T-helper 17 cell (primary cell): ENCODE measurements at regions not wholly inside any gene's neighbourhood (a gene's known extent, or its start where the extent isn't known, plus 50 kb on each side); places are given as distances from the start of the nearest gene placed in this dataset.
"Not testable (repeated sequence)": the region's sequence is repeated elsewhere in the genome, so short reads cannot be mapped to it uniquely, and the experiment has no call there.

Source experiments
- ATAC-seq: fragments of 150-1000 bp; cut with Tn5 transposase; 2 replicates; pipeline ENCODE4 v1.10.0; 2021; ENCODE audit warnings: mild to moderate bottlenecking, moderate library complexity
- DNase-seq, 3 donors: peaks; one replicate each; pipeline versions ENCODE4 v3.0.0 to v3.0.0-alpha.2; 2020 to 2021
- H3K9me3 ChIP-seq: one replicate; pipeline ENCODE4 v1.7.0; 2013; ENCODE audit warnings: low read length, mild to moderate bottlenecking; ENCODE audit not compliant: control insufficient read depth, poor library complexity, severe bottlenecking
- H3K27ac Mint-ChIP-seq: one replicate; pipeline ENCODE4 v1.8.0; 2022; ENCODE audit warnings: mild to moderate bottlenecking, moderate library complexity, mixed read lengths
- H3K27me3 Mint-ChIP-seq: one replicate; pipeline ENCODE4 v1.8.0; 2022; ENCODE audit warnings: mixed read lengths
- H3K36me3 Mint-ChIP-seq: one replicate; pipeline ENCODE4 v1.8.0; 2022; ENCODE audit warnings: low read depth, mixed read lengths
- H3K4me1 Mint-ChIP-seq: one replicate; pipeline ENCODE4 v1.8.0; 2022; ENCODE audit warnings: mild to moderate bottlenecking, mixed read lengths
- H3K4me3 Mint-ChIP-seq: one replicate; pipeline ENCODE4 v1.8.0; 2022; ENCODE audit warnings: mild to moderate bottlenecking, moderate library complexity, mixed read lengths

DNA sequence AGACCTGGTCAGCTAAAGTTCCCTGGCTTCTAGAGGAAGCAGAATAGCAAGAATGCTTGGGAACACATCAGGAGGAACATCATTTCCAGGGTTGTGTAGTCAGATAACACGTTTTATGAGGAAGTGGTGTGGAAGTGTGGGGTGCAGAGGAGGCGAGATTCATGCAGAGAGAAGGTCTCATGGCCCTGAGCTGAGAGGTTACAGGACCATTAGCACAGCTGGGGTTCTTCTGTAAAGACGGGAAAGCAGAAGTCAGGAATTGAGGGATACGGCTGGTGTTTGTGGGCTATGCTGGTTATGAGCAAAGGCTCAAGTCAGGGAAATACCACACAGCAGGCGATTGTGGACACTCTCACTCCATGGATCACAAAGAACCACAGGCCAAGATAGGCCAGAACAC lies 190.6 kb upstream of the IRF2BP2 start:
- H3K9me3 ChIP-seq, H3K36me3 Mint-ChIP-seq, ATAC-seq, H3K27ac Mint-ChIP-seq, DNase-seq, H3K4me3 Mint-ChIP-seq, H3K4me1 Mint-ChIP-seq, H3K27me3 Mint-ChIP-seq: not testable (repeated sequence)

DNA sequence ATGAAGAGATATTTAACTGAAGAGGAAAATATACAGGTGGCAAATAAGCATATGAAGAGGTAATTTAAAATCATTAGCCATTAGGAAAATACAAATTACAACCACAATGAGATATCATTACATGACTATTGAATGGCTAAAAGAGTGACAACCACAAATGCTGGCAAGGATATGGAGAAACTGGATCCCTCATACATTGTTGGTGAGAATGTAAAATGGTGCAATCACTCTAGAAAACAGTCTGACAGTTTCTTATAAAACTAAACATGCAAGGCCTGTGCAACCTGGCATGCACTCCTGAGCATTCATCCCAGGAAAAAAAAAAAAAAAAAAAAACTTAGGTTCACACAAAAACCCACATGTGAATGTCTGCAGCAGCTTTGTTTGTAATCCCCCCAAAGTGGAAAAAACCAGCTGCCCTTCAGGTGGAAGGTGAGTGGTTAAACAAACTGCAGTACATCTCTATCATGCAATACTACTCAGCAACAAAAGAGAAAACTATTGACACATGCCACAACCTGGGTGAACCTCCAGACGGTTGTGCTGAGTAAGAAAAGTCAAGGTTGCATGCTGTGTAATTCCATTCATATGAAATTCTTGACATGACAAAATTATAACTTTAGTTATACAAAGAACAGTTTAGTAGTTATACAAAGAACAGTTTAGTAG lies 189.2 kb upstream of the IRF2BP2 start:
- not testable (repeated sequence) for H3K9me3 ChIP-seq, ATAC-seq, H3K36me3 Mint-ChIP-seq, H3K4me3 Mint-ChIP-seq, H3K4me1 Mint-ChIP-seq, H3K27me3 Mint-ChIP-seq, DNase-seq, H3K27ac Mint-ChIP-seq

DNA sequence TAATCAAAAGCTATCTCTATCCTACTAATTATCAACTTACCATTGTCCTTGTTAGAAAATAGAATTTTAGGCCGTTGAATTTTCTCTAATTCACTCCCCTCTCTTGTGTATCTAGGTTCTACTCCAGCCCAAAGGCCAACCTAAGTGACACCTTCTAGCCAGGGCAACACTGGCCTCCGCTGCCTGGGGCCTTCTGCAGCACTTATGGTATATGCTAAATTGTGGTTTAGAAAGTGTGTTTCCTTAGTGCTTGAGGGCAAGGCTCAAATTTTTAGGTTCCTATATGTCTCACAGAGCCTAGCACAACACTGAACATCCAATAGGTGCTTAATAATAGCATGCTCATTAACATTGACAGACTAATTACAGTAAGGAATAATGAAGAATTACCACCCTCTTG lies 187.2 kb upstream of the IRF2BP2 start:
- not testable (repeated sequence) for H3K9me3 ChIP-seq, H3K4me3 Mint-ChIP-seq, H3K36me3 Mint-ChIP-seq, DNase-seq, H3K27me3 Mint-ChIP-seq, H3K4me1 Mint-ChIP-seq, H3K27ac Mint-ChIP-seq, ATAC-seq

DNA sequence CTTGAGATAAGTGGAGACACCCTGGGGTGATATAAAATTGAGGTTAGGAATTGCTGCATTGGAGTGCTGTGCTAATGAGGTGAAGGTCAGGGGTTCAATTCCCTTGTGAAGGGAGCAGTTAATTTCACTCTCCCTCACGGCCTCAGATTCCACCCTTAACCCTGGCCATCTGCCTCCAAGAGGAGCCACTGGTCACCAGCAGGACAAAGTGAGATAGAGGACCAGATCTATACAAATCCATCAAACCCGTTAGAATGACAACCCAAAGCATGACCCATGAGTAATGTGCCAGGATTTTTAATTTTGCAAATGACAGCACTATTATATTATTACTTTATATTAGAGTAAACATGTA lies 186.4 kb upstream of the IRF2BP2 start:
- DNase-seq, H3K36me3 Mint-ChIP-seq, H3K27me3 Mint-ChIP-seq, H3K4me3 Mint-ChIP-seq, ATAC-seq, H3K27ac Mint-ChIP-seq, H3K9me3 ChIP-seq, H3K4me1 Mint-ChIP-seq: not testable (repeated sequence)

DNA sequence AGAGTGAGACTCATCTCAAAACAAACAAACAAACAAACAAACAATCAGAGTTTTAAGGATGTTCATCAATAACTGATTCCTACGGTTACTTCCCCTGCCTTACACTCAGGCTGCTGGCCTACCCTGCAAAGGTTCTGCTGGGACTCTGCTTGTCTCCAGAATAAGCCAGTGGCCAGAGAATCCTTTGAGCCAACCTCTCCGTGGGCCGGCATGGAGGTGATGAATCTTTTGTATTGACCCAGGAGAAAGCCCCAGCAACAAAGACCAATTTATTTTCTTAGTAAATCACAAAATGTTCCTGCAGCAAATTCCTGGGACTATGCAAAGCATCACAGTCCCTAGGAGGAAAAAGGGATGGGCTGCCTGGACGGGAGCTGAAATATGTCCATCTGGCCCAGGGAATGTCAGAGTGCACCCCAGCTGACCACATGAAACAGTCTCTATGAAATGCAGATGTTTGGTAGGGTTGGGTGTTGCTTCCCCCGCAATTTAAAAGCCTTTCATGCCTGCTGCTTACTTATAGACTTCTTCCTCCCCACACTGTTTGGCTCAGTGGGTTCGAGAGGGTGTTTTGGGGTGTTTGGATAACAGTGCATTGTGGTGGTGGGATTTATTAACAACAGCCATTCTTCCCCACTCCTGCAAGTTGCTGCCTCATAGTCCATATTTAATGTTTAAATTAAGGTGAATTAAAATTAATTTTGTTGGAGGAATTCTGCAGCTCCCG lies 185.9 kb upstream of the IRF2BP2 start:
- H3K4me1 Mint-ChIP-seq, DNase-seq, H3K9me3 ChIP-seq, H3K4me3 Mint-ChIP-seq, H3K36me3 Mint-ChIP-seq, H3K27ac Mint-ChIP-seq, ATAC-seq, H3K27me3 Mint-ChIP-seq: not testable (repeated sequence)

DNA sequence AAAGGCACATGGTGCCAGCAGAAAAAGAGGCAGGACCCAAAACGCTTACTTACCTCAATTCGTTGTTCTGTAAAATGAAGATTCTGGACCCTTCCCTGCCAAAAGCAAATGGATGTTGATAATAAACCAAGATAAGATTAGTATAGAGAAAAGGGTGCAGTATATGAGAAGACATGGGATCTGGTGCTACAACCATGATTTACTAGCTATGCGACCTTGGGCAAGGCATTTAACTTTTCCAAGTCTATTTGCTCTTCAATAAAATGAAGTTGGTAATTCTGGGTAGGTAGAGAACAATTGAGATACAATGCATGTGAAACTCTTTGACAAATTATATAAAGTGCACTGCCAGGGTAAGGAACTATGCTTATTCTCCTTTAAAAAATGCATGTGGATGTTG lies 185.0 kb upstream of the IRF2BP2 start:
- not testable (repeated sequence) for ATAC-seq, H3K27ac Mint-ChIP-seq, H3K4me1 Mint-ChIP-seq, H3K36me3 Mint-ChIP-seq, H3K4me3 Mint-ChIP-seq, H3K27me3 Mint-ChIP-seq, DNase-seq, H3K9me3 ChIP-seq

DNA sequence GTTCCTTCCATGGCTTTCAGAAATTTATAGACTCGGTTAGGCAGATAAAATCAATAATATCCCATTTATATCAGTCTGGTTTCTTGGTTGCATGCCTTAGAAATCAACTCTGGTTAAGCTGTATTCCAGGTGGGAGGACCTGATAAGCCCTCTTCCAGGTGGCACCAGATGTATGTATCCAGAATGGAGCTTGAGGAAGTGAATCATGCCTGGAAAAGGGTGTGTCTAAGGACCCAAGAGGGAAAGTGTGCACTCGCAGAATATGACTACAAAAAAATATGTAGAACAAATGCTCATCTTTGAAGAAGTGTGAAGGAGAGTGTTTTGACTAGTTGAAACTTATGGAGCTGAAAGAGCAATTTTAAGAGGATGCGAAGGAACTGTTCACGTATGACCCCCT lies 184.5 kb upstream of the IRF2BP2 start:
- not testable (repeated sequence) for H3K36me3 Mint-ChIP-seq, H3K27me3 Mint-ChIP-seq, DNase-seq, ATAC-seq, H3K4me1 Mint-ChIP-seq, H3K9me3 ChIP-seq, H3K4me3 Mint-ChIP-seq, H3K27ac Mint-ChIP-seq

DNA sequence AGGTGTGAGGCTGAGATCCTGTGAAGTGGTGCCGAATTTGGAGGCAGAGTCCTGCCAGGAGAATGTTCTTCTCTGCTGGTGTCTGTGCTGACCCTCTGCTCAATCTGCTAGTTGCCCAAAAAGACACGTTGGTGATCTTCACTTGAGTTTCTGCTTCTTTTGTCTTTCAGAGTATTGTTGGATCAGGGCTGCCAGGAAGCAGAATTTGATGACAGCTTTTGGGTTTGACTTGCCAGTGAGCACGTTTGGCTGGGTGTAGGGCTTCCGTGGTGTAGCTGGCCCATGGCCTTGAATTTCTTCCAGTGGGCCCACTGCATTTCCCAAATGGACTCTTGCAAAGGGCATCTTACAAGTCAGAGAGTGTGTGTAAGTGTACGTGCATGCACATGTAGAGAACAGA lies 183.9 kb upstream of the IRF2BP2 start:
- not testable (repeated sequence) for ATAC-seq, H3K27me3 Mint-ChIP-seq, H3K27ac Mint-ChIP-seq, H3K36me3 Mint-ChIP-seq, H3K9me3 ChIP-seq, H3K4me3 Mint-ChIP-seq, DNase-seq, H3K4me1 Mint-ChIP-seq

DNA sequence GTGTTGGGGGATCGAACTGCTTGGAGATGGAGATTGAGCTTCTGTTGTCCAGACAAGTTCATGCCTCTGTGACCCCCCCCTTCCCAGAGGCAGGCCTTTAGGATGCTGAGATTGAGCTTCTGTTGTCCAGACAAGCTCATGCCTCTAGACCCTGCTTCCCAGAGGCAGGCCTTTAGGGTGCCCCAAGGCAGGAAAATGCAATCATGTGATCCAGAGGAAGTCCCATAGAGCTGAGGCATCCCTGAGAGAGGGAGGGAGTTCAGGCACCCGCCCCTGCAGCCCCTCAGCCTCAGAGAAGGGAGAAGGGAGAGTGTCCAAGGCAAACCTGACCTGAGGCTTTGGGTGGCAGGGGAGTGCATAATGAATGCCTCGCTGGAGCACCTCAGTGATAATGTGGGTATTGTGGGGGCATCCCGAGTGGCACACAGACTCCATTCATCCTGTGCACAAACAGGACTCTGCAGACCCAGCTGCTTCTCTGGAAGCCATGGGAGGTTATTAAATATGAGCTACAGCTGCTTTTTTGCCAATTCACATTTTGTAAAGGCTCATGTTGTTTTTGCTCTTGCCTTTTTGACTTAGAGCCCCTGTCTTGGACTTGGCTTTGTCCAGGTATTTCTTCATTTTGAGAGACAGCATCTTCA lies 182.4 kb upstream of the IRF2BP2 start:
- not testable (repeated sequence) for DNase-seq, H3K4me3 Mint-ChIP-seq, H3K9me3 ChIP-seq, H3K4me1 Mint-ChIP-seq, H3K27ac Mint-ChIP-seq, ATAC-seq, H3K36me3 Mint-ChIP-seq, H3K27me3 Mint-ChIP-seq

DNA sequence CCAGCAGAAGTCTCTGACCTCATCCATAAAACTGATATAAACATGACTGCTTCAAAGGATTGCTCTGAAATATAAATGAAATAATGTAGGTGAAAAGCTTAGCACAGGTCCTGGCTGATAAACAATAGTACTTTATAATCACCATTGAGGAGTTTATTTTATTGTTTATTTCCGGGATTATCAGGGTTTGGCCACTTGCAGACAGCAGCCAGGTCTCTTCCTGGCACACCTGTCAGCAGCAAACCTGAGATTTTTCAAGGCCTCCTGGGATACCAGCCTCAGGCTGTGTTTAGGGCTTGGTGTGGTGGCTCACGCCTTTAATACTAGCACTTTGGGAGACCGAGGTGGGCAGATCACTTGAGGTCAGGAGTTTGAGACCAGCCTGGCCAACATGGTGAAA lies 181.6 kb upstream of the IRF2BP2 start:
- not testable (repeated sequence) for H3K27ac Mint-ChIP-seq, DNase-seq, H3K4me3 Mint-ChIP-seq, ATAC-seq, H3K9me3 ChIP-seq, H3K4me1 Mint-ChIP-seq, H3K36me3 Mint-ChIP-seq, H3K27me3 Mint-ChIP-seq

DNA sequence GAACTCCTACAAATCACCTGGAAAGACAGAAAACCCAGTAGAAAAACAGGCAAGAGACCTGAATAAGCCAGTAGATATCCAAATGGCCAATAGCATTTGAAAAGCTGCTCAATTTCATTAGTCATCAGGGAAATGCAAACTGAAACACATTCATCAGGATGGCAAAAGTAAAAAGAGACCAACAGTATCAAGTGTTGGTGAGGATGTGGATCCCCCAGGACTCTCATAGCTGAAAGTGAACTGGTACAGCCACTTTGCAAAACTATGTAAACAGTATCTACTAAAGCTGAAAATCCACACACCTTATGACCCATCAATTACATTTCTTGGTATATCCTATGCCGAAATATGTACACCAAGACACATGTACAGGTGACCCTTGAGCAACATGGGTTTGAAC lies 180.4 kb upstream of the IRF2BP2 start:
- H3K4me3 Mint-ChIP-seq, DNase-seq, H3K27me3 Mint-ChIP-seq, H3K9me3 ChIP-seq, H3K27ac Mint-ChIP-seq, H3K4me1 Mint-ChIP-seq, ATAC-seq, H3K36me3 Mint-ChIP-seq: not testable (repeated sequence)

DNA sequence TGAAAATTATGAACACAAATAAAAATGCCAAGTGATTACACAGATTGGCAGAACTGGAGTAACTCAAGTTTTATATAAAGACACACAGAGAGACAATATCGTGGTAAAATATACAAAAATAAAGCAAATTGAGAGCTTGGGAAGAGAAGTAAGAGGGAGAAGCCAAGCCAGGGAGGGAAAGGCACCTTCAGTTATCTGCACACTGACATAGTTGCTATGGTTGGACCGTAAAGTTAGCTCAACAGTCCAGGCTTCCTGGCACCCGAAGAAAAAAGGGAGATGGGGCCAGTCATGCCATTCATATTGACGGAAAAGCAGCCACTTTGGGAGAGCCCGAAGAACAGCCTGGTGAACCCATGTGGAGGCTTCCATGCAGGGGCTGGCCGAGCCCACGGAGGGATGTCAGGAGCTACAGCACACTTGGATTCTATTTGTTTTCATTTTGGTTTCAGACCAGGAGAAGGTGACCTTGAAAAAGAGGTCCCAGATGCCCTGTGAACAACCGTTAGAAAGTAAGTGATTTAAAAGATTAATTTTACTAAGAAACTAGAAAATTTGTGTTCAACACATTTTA lies 177.1 kb upstream of the IRF2BP2 start:
- not testable (repeated sequence) for H3K27me3 Mint-ChIP-seq, H3K4me3 Mint-ChIP-seq, H3K36me3 Mint-ChIP-seq, ATAC-seq, DNase-seq, H3K27ac Mint-ChIP-seq, H3K9me3 ChIP-seq, H3K4me1 Mint-ChIP-seq

DNA sequence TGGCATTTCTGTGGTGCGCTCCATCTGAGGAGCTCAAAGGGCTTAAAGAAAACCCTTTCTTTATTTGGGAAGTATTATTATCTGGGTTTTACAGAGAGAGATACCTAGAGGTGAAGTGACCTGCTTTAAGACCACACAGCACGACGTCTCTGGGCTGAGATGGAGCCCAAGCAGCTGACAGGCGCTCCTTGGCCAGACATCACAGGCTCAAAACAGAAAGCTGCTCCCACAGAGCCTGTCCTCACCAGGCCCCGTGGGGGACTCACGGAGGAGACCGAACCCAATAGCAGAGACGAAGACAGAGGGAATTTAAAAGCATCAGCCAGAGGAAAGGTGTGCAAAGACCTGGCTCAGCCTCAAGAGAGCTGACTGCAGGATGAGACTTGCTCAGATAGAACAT lies 175.9 kb upstream of the IRF2BP2 start:
- H3K27ac Mint-ChIP-seq, H3K36me3 Mint-ChIP-seq, DNase-seq, H3K9me3 ChIP-seq, H3K4me1 Mint-ChIP-seq, ATAC-seq, H3K27me3 Mint-ChIP-seq, H3K4me3 Mint-ChIP-seq: not testable (repeated sequence)
